ENCODE measurements at regions not wholly inside any gene's neighbourhood (a gene's known extent, or its start where the extent isn't known, plus 50 kb on each side); places are given as distances from the start of the nearest gene placed in this dataset.

DNA sequence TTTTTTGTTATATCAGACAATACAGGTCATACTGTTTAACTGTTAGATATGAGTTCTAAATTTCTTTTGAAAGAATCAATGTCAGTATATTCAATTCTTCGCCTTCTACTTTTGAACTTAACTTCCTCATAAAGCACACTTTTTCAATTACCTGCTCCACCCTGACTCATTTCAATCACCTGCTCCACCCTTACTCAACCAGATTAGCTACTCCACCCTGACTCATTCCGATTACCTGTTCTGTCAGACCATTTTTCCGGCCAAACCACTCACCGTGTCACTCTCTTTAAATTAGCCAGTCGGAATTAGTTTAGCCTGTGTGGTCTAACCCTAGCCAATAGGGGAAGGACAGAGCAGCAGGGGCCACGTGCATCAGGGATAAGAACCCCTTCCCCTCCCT, 751.8 kb upstream of the POU3F4 start:
- Histone ChIP-seq H3K4me3 (ENCODE audit: control insufficient read depth in 2 of 3, extremely low read depth in 1 of 3, insufficient read depth in 2 of 3, low read depth in 1 of 3, low read length in 3 of 3) (no peak overlapping the region), H3K9me3 (ENCODE audit: control insufficient read depth, low read depth, low read length) (no peaks in the 10 kb centered on the region), H3K4me2 (ENCODE audit: control insufficient read depth, extremely low read depth, insufficient read depth, low read depth, low read length) (no peak overlapping the region), H3K9me1 (ENCODE audit: control insufficient read depth, extremely low read depth, insufficient read depth, low read length) (no peaks in the 10 kb centered on the region), H3K27me3 (ENCODE audit: control insufficient read depth, extremely low read depth, insufficient read depth, low read length) (no peaks in the 10 kb centered on the region), H3K36me3 (ENCODE audit: control insufficient read depth in 2 of 2, extremely low read depth in 1 of 2, insufficient read depth in 2 of 2, low read length in 2 of 2) (no peaks in the 10 kb centered on the region), H4K20me1 (ENCODE audit: control insufficient read depth, extremely low read depth, insufficient read depth, low read length) (no peaks in the 10 kb centered on the region), H2AFZ (ENCODE audit: control insufficient read depth, low read length) (no peak overlapping the region), H3K4me1 (ENCODE audit: control insufficient read depth, extremely low read depth, insufficient read depth, low read length) (no peaks in the 10 kb centered on the region), H3K27ac (ENCODE audit: control insufficient read depth, insufficient read depth, low read length) (no peak overlapping the region), H3K79me2 (ENCODE audit: control insufficient read depth, insufficient read depth, low read length) (no peaks in the 10 kb centered on the region), H3K9ac (ENCODE audit: control insufficient read depth, extremely low read depth, insufficient read depth, low read length) (no peak overlapping the region)
- TF ChIP-seq, protein P1, sequence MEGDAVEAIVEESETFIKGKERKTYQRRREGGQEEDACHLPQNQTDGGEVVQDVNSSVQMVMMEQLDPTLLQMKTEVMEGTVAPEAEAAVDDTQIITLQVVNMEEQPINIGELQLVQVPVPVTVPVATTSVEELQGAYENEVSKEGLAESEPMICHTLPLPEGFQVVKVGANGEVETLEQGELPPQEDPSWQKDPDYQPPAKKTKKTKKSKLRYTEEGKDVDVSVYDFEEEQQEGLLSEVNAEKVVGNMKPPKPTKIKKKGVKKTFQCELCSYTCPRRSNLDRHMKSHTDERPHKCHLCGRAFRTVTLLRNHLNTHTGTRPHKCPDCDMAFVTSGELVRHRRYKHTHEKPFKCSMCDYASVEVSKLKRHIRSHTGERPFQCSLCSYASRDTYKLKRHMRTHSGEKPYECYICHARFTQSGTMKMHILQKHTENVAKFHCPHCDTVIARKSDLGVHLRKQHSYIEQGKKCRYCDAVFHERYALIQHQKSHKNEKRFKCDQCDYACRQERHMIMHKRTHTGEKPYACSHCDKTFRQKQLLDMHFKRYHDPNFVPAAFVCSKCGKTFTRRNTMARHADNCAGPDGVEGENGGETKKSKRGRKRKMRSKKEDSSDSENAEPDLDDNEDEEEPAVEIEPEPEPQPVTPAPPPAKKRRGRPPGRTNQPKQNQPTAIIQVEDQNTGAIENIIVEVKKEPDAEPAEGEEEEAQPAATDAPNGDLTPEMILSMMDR (optimal IDR thresholded peaks at IDR 0.05 in 1 of 3, IDR thresholded peaks at IDR 0.05 in 1 of 3, conservative IDR thresholded peaks at IDR 0.05 in 1 of 3; ENCODE audit: extremely low read depth in 1 of 3, insufficient read depth in 2 of 3, low read length in 3 of 3): no peak
- no peak for TF ChIP-seq EZH2 (IDR thresholded peaks at IDR 0.05; ENCODE audit: low read length)
- DNase-seq (ENCODE audit: low read depth, low spot score) (no peak), FAIRE-seq (no peak)
- dilution Hi-C loops (cut with MboI; ENCODE audit: extremely low pct_ligation_motif_present, low sequenced_read_pairs): no loop called here

DNA sequence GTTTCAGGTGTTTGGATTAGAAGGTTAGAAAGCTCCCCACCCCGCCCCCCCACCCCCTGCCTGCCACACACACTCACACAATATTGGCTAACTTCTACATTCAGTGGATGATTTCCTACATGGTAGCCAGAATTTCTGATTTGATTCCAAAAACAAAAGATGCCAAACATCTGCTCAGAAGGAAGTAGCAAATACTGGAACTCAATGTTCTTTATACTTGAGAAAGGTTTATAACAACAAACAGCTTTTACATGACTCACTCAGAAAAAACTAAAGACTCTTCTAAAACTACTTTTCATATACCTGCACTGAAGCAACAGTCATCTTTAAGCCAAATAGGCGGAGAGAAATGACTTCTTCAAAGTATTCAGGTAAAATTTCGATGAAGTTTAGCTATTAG, 750.5 kb upstream of the POU3F4 start:
- Histone ChIP-seq H3K79me2 (ENCODE audit: control insufficient read depth, insufficient read depth, low read length) (no peaks in the 10 kb centered on the region), H2AFZ (ENCODE audit: control insufficient read depth, low read length) (no peak overlapping the region), H3K4me1 (ENCODE audit: control insufficient read depth, extremely low read depth, insufficient read depth, low read length) (no peaks in the 10 kb centered on the region), H3K9me1 (ENCODE audit: control insufficient read depth, extremely low read depth, insufficient read depth, low read length) (no peaks in the 10 kb centered on the region), H3K27me3 (ENCODE audit: control insufficient read depth, extremely low read depth, insufficient read depth, low read length) (no peaks in the 10 kb centered on the region), H3K4me3 (ENCODE audit: control insufficient read depth in 2 of 3, extremely low read depth in 1 of 3, insufficient read depth in 2 of 3, low read depth in 1 of 3, low read length in 3 of 3) (no peak overlapping the region), H3K9ac (ENCODE audit: control insufficient read depth, extremely low read depth, insufficient read depth, low read length) (no peak overlapping the region), H4K20me1 (ENCODE audit: control insufficient read depth, extremely low read depth, insufficient read depth, low read length) (no peaks in the 10 kb centered on the region), H3K9me3 (ENCODE audit: control insufficient read depth, low read depth, low read length) (no peaks in the 10 kb centered on the region), H3K36me3 (ENCODE audit: control insufficient read depth in 2 of 2, extremely low read depth in 1 of 2, insufficient read depth in 2 of 2, low read length in 2 of 2) (no peaks in the 10 kb centered on the region), H3K4me2 (ENCODE audit: control insufficient read depth, extremely low read depth, insufficient read depth, low read depth, low read length) (no peak overlapping the region), H3K27ac (ENCODE audit: control insufficient read depth, insufficient read depth, low read length) (no peak overlapping the region)
- DNase-seq (ENCODE audit: low read depth, low spot score) (no peak), FAIRE-seq (no peak)
- no peak for TF ChIP-seq EZH2 (IDR thresholded peaks at IDR 0.05; ENCODE audit: low read length)
- TF ChIP-seq, protein P1 (optimal IDR thresholded peaks at IDR 0.05 in 1 of 3, IDR thresholded peaks at IDR 0.05 in 1 of 3, conservative IDR thresholded peaks at IDR 0.05 in 1 of 3; ENCODE audit: extremely low read depth in 1 of 3, insufficient read depth in 2 of 3, low read length in 3 of 3): no peak
- dilution Hi-C loops (cut with MboI; ENCODE audit: extremely low pct_ligation_motif_present, low sequenced_read_pairs): no loop called here
